H4 (cell line): ENCODE measurements at regions not wholly inside any gene's neighbourhood (a gene's known extent, or its start where the extent isn't known, plus 50 kb on each side); places are given as distances from the start of the nearest gene placed in this dataset.

Source experiments
- DNase-seq: peaks from one replicate; pipeline ENCODE4 v3.0.0-alpha.2; 2015; ENCODE audit warnings: low spot score

- no peak for DNase-seq
Observed at GRCh38 chr20:6231556-6231955, 108.7 kb upstream of the FERMT1 start.

- DNase-seq, result no peak
Observed at GRCh38 chr20:6228302-6228843, 105.5 kb upstream of the FERMT1 start.

DNA sequence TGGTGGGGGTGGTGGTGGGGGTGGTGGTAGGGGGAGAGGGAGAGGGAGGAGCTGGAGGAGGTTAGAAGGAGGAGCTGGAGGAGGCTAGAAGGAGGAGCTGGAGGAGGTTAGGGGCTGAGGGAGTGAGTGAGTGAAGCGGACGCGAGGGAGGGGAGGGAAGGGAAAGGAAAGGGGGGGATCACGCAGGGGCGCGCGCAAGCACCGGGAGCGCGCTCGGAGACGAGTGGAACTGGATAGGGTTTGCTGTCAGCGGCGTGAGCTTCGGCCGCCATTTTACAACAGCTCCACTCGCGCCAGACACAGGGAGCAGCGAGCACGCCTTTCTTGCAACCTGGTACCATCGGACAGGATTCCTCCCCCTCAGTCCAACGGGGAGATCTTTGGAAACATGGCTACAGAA lies 90.5 kb upstream of the FERMT1 start:
- no peak for DNase-seq

- no peak for DNase-seq
Observed at GRCh38 chr20:6212903-6213302, 90.1 kb upstream of the FERMT1 start.

- no peak for DNase-seq
Observed at GRCh38 chr20:6209093-6209492, 86.3 kb upstream of the FERMT1 start.

DNA sequence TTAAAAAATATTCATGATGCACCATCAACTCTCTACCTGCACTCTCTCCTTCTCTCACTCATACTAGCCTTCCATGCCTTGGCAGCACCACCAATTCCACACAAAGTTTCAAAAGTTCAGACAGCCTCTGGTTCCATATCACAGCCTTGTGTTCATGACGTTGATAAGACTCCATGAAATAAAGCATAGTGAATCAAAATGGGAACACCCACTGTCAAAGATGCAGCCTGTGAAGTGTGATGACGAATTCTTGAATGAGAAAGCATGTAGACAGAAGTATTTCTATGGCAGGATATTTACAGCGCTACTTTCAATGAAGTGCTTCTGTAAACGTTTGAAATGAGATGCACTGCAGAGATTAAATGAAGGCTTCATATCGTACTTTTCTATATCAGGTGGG lies 77.3 kb upstream of the FERMT1 start:
- no peak for DNase-seq

- DNase-seq, result no peak
Observed at GRCh38 chr20:6185268-6185667, 62.4 kb upstream of the FERMT1 start.

DNA sequence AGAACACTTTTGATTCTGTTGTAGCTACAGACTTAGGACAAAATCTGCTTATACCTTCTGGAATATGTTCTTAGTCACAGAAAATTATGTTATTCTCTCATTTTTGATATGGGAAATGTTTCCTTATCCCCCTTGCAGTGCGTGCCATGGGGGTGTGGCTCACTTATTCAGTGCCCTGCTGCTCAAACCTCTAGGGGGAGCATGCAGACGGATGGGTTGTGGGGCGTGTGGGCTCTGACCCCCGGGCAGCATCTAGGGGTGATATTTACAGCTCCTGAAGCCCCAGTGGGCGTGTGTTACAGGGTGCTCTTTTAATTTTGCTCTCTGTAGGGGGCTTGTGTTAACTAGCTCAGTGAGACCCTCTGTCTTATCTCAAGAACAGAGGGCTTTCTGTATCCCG lies 61.3 kb upstream of the FERMT1 start:
- DNase-seq, result no peak

DNA sequence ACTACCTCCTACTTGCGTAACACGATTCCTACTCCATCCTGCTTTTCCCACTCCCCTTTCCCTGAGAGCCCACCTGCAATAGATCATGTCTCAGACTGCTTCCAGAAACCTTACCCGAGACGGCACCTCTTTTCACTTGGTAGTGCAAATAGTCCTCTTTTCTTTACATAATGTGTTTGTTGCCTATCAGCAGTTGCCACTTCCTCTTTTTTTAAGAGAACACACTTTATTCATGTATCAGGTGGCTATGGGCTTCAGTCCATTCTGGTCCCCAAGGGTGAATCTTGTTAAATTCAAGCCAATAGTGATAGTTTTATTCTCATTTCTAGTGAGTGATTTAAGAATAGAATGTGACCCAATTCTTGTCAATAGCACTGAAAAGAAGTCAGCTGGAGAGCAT lies 57.7 kb upstream of the FERMT1 start:
- no peak for DNase-seq

DNA sequence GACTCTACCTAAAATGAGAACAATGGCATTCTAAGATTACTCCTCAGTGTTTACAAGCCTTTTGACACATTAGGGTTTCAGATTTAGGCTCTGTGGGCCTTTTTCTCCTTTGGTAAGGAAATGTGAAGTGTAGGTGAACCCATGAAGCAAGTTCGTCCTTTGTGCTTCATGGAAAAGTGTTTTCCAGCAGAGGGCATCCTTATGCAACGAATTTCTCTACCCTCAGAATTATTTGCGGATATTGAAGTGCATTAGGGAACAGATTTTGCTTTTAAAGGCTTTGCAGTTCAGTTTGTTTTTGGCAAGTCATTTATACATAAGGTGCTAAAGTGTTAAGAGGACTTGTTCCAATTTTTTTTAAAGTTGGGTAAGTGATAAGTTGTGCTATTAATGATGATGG lies 55.7 kb upstream of the FERMT1 start:
- DNase-seq, result peak; percentile 39

DNA sequence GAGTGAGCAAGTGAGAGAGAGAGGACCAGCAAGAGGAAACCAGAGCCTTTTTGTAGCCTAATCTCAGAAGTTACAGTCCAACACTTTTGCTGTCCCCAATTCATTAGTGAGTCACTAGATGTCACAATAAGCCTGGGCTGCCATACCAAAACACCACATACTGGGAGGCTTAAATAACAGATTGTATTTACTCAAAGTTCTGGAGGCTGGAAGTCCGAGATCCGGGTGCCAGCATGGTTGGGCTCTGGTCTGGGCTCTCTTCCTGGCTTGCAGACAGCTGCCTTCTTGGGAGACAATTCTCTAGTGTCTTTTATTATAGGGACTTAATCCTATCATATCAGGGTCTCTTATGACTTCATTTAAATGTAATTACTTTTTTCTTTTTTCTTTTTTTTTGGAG lies 50.7 kb upstream of the FERMT1 start:
- no peak for DNase-seq
